HCT116 (cell line): ENCODE measurements at regions not wholly inside any gene's neighbourhood (a gene's known extent, or its start where the extent isn't known, plus 50 kb on each side); places are given as distances from the start of the nearest gene placed in this dataset.

Source experiments
- ATAC-seq: fragments of 200-7000 bp; cut with Tn5 transposase; 2 replicates; pipeline ENCODE4 v1.9.1; 2020; ENCODE audit warnings: mild to moderate bottlenecking, moderate library complexity
- BruUV-seq: library from RNA; stranded (reverse); fragments of 400-500 nt; replicated peaks from 2 replicates; lab custom pipeline; 2021; lab: Mats Ljungman, UMichigan
- CTCF ChIA-PET: fragments of 300-600 bp; sonication (Branson Sonifier 250); formaldehyde crosslinking; loops from one replicate; lab custom pipeline; 2021; ENCODE audit warnings: antibody characterized with exemption; lab: Charles Lee
- POLR2A ChIA-PET: fragments of 300-600, 350-600 bp; sonication (Branson Sonifier 250); formaldehyde crosslinking; loops from one replicate; lab custom pipeline; 2021; ENCODE audit warnings: antibody characterized with exemption; lab: Charles Lee
- RAD21 ChIA-PET, 2 experiments: fragments of 300-600 bp; sonication (Branson Sonifier 250); formaldehyde crosslinking; loops; one replicate each; lab custom pipeline; 2023; ENCODE audit warnings: low total read pairs in 2 of 2; ENCODE audit not compliant: uncharacterized antibody in 2 of 2, unreplicated experiment in 2 of 2, low non-redundant PET in 1 of 2; lab: Charles Lee
- DNase-seq: peaks from one replicate; pipeline ENCODE4 v3.0.0-alpha.2; 2010; ENCODE audit warnings: low read depth, low spot score
- H2AFZ ChIP-seq: fragments of 200-600 bp; shearing (Covaris generic), sonication (generic); 2 replicates; pipeline ENCODE4 v1.6.1; 2017; ENCODE audit warnings: low read depth, mixed run types, mixed read lengths, antibody characterized with exemption, low read length; ENCODE audit not compliant: poor library complexity, severe bottlenecking
- H3K27ac ChIP-seq: 2 replicates; pipeline ENCODE4 v1.5.1; 2012; ENCODE audit warnings: low read depth, low read length
- H3K27me3 ChIP-seq: fragments of 200-600 bp; sonication (generic); 2 replicates; pipeline ENCODE4 v1.6.1; 2016; ENCODE audit warnings: mixed run types, low read length, mixed read lengths; ENCODE audit not compliant: insufficient read depth
- H3K36me3 ChIP-seq, 2 experiments: fragments of 200-500 bp in 1 of 2; fragments of 200-600 bp in 1 of 2; sonication (Bioruptor generic) in 1 of 2; sonication (generic) in 1 of 2; 2 replicates each; pipeline versions ENCODE4 v1.5.1 to v1.6.1; 2014 to 2016; ENCODE audit warnings: low read length in 2 of 2, inconsistent platforms in 1 of 2, mixed read lengths in 1 of 2, mixed run types in 1 of 2; ENCODE audit not compliant: insufficient read depth in 2 of 2, control insufficient read depth in 1 of 2
- H3K4me1 ChIP-seq, 2 experiments: fragments of 200-600 bp in 1 of 2; sonication (generic) in 1 of 2; 2 replicates each; pipeline versions ENCODE4 v1.5.1 to v1.6.1; 2012 to 2017; ENCODE audit warnings: low read length in 2 of 2, inconsistent platforms in 1 of 2, mild to moderate bottlenecking in 1 of 2, mixed read lengths in 1 of 2, mixed run types in 1 of 2, moderate library complexity in 1 of 2; ENCODE audit not compliant: insufficient read depth in 2 of 2, control insufficient read depth in 1 of 2
- H3K4me2 ChIP-seq: fragments of 200-600 bp; sonication (generic); 2 replicates; pipeline ENCODE4 v1.6.1; 2017; ENCODE audit warnings: mixed run types, low read length, mixed read lengths
- H3K4me3 ChIP-seq, 2 experiments: fragments of 200-600 bp in 1 of 2; sonication (generic) in 1 of 2; replicated peaks in 1 of 2; 2 replicates each; pipeline ENCODE4 v1.5.1; 2011 to 2016; ENCODE audit warnings: low read length in 2 of 2, control low read depth in 1 of 2, low read depth in 1 of 2, mild to moderate bottlenecking in 1 of 2, mixed read lengths in 1 of 2, mixed run types in 1 of 2
- H3K79me2 ChIP-seq: fragments of 200-600 bp; sonication (generic); 2 replicates; pipeline ENCODE4 v1.6.1; 2017; ENCODE audit warnings: mild to moderate bottlenecking, mixed run types, low read length, moderate library complexity, mixed read lengths; ENCODE audit not compliant: insufficient read depth
- H3K9ac ChIP-seq: fragments of 200-600 bp; sonication (generic); 2 replicates; pipeline ENCODE4 v1.6.1; 2016; ENCODE audit warnings: low read length, mixed read lengths
- H3K9me2 ChIP-seq: fragments of 200-600 bp; sonication (generic), shearing (Covaris generic); 2 replicates; pipeline ENCODE4 v1.6.1; 2017; ENCODE audit warnings: mixed run types, mild to moderate bottlenecking, moderate library complexity; ENCODE audit not compliant: insufficient read depth
- H3K9me3 ChIP-seq, 2 experiments: fragments of 200-500 bp in 1 of 2; fragments of 200-600 bp in 1 of 2; sonication (Bioruptor generic) in 1 of 2; sonication (generic) in 1 of 2; 2 replicates each; pipeline ENCODE4 v1.6.1; 2014 to 2017; ENCODE audit warnings: low read length in 2 of 2, mixed read lengths in 2 of 2, inconsistent platforms in 1 of 2, low read depth in 1 of 2, mild to moderate bottlenecking in 1 of 2, mixed run types in 1 of 2, moderate library complexity in 1 of 2; ENCODE audit not compliant: control insufficient read depth in 1 of 2, insufficient read depth in 1 of 2
- H4K20me1 ChIP-seq: fragments of 200-600 bp; sonication (generic), shearing (Covaris generic); 2 replicates; pipeline ENCODE4 v1.6.1; 2017; ENCODE audit warnings: mixed run types, mild to moderate bottlenecking, moderate library complexity; ENCODE audit not compliant: insufficient read depth
- CBX3 ChIP-seq: IDR thresholded peaks from 2 replicates; pipeline ENCODE4 v1.6.1; 2012; ENCODE audit warnings: low read depth
- CEBPB ChIP-seq: IDR thresholded peaks from 2 replicates; pipeline ENCODE4 v1.6.1; 2012; ENCODE audit warnings: low read depth
- EGR1 ChIP-seq: IDR thresholded peaks from 2 replicates; pipeline ENCODE4 v1.6.1; 2012; ENCODE audit warnings: low read depth
- ELF1 ChIP-seq: IDR thresholded peaks from 2 replicates; pipeline ENCODE4 v1.6.1; 2012; ENCODE audit warnings: low read depth, borderline replicate concordance
- EZH2 ChIP-seq: fragments of 200-600 bp; sonication (generic); IDR thresholded peaks from 2 replicates; pipeline ENCODE4 v1.6.1; 2017; ENCODE audit warnings: antibody characterized with exemption, mixed run types
- EZH2phosphoT487 ChIP-seq: fragments of 200-600 bp; IDR thresholded peaks from 2 replicates; pipeline ENCODE4 v1.6.1; 2018; ENCODE audit warnings: antibody characterized with exemption, borderline replicate concordance
- FOSL1 ChIP-seq: IDR thresholded peaks from 2 replicates; pipeline ENCODE4 v1.6.1; 2012; ENCODE audit warnings: low read depth
- JUND ChIP-seq: IDR thresholded peaks from 2 replicates; pipeline ENCODE4 v1.6.1; 2012
- POLR2A ChIP-seq: IDR thresholded peaks from 2 replicates; pipeline ENCODE4 v1.7.0; 2011; ENCODE audit warnings: borderline replicate concordance; ENCODE audit not compliant: insufficient read depth, insufficient read length; ENCODE audit errors: extremely low read depth
- POLR2AphosphoS5 ChIP-seq: IDR thresholded peaks from 2 replicates; pipeline ENCODE4 v1.6.1; 2011; ENCODE audit warnings: mild to moderate bottlenecking, low read depth, low read length, moderate library complexity
- RAD21 ChIP-seq: IDR thresholded peaks from 2 replicates; pipeline ENCODE4 v1.6.1; 2012; ENCODE audit warnings: low read depth, mild to moderate bottlenecking
- SIN3A ChIP-seq: IDR thresholded peaks from 2 replicates; pipeline ENCODE4 v1.6.1; 2012; ENCODE audit warnings: low read depth
- SP1 ChIP-seq: IDR thresholded peaks from 2 replicates; pipeline ENCODE4 v1.6.1; 2012; ENCODE audit warnings: low read depth
- SRF ChIP-seq: IDR thresholded peaks from 2 replicates; pipeline ENCODE4 v1.6.1; 2012; ENCODE audit warnings: low read depth
- TCF7L2 ChIP-seq: IDR thresholded peaks from 2 replicates; pipeline ENCODE4 v1.7.0; 2011; ENCODE audit warnings: borderline replicate concordance, inconsistent platforms; ENCODE audit not compliant: insufficient read depth, insufficient read length; ENCODE audit errors: extremely low read depth
- YY1 ChIP-seq: IDR thresholded peaks from 2 replicates; pipeline ENCODE4 v1.6.1; 2011; ENCODE audit warnings: low read length, low read depth, moderate library complexity, mild to moderate bottlenecking; ENCODE audit not compliant: insufficient replicate concordance; ENCODE audit errors: extremely low read depth
- ZFX ChIP-seq: fragments of 450-650 bp; IDR thresholded peaks from 2 replicates; pipeline ENCODE4 v1.6.1; 2017
- intact Hi-C: fragments of 100-400 bp; cut with micrococcal nuclease; formaldehyde crosslinking; loops from 2 replicates; pipeline ENCODE4 v1.10.0; 2022
- TF ChIP-seq, protein P1 (sequence below): IDR thresholded peaks from 2 replicates; pipeline ENCODE4 v1.6.1; 2011; ENCODE audit warnings: mild to moderate bottlenecking, low read length, moderate library complexity; ENCODE audit not compliant: insufficient replicate concordance; ENCODE audit errors: extremely low read depth
- TF ChIP-seq, protein P2 (sequence below), 3 experiments: fragments of 200-600 bp in 1 of 3; sonication (generic) in 1 of 3; IDR thresholded peaks in 2 of 3; conservative IDR thresholded peaks in 1 of 3; 2 replicates each; pipeline ENCODE4 v1.5.1; 2012 to 2017; ENCODE audit warnings: low read depth in 2 of 3, low read length in 2 of 3, antibody characterized with exemption in 1 of 3, borderline replicate concordance in 1 of 3, control low read depth in 1 of 3, mild to moderate bottlenecking in 1 of 3, mixed read lengths in 1 of 3, mixed run types in 1 of 3, moderate library complexity in 1 of 3; ENCODE audit not compliant: insufficient read depth in 1 of 3

DNA sequence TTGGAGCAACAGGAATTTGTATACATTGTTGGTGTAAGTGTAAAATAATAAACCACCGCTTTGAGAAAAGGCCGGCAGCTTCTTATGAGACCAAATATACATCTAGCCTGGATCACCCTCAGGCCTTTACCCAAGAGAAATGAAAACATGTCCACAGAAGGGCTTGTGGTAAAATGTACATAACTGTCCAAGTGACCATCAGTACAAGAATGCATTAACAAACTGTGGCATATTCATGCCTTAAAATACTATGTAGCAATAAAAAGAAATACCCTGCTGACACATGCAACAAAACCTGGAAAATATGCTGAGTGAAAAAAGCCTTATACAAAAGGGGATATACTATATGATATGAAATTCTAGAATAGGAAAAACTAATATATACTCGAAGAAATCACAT, 311.9 kb upstream of the TRPC7 start:
- Histone ChIP-seq H3K79me2 (no peaks in the 10 kb centered on the region), H3K9me3 (no peaks in the 10 kb centered on the region)

DNA sequence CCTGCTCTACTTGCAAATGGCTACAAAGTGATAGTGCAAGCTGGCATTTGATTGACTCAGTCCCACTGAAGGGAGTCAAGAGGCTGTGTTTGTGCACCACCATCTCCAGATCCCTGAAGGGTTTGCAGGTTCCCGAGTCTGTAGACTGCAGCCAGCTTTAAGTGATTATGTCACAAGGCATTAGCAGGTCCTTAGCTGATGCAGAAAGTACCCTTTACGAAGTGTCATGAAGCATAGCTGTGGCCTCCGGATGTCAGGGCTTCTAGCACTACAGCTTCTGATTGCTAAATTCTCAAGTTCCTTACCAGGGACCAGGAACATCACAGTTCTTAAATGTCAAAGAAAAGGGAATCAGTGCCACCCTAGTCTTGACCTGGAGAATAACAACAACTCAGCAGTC, 311.3 kb upstream of the TRPC7 start:
- ChIA-PET RAD21 (no interaction called here), POLR2A (no interaction called here), CTCF (no interaction called here)
- DNase-seq = no peak
- H3K9me3 ChIP-seq = no peaks in the 10 kb centered on the region
- H3K4me1 ChIP-seq = no peaks in the 10 kb centered on the region
- H3K79me2 ChIP-seq = no peaks in the 10 kb centered on the region
- no peak for ATAC-seq
- no peaks in the 10 kb centered on the region for H3K36me3 ChIP-seq
- no peak for TF ChIP-seq SRF
- no peak for TF ChIP-seq ZFX
- no peak for TF ChIP-seq EGR1
- TF ChIP-seq TCF7L2 = no peak
- TF ChIP-seq, protein P1, sequence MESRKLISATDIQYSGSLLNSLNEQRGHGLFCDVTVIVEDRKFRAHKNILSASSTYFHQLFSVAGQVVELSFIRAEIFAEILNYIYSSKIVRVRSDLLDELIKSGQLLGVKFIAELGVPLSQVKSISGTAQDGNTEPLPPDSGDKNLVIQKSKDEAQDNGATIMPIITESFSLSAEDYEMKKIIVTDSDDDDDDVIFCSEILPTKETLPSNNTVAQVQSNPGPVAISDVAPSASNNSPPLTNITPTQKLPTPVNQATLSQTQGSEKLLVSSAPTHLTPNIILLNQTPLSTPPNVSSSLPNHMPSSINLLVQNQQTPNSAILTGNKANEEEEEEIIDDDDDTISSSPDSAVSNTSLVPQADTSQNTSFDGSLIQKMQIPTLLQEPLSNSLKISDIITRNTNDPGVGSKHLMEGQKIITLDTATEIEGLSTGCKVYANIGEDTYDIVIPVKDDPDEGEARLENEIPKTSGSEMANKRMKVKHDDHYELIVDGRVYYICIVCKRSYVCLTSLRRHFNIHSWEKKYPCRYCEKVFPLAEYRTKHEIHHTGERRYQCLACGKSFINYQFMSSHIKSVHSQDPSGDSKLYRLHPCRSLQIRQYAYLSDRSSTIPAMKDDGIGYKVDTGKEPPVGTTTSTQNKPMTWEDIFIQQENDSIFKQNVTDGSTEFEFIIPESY = no peak
- no peak for TF ChIP-seq CEBPB
- no peak for TF ChIP-seq ELF1
- no peak for TF ChIP-seq YY1
- TF ChIP-seq SP1 = no peak
- no peak for TF ChIP-seq JUND
- TF ChIP-seq, protein P2, sequence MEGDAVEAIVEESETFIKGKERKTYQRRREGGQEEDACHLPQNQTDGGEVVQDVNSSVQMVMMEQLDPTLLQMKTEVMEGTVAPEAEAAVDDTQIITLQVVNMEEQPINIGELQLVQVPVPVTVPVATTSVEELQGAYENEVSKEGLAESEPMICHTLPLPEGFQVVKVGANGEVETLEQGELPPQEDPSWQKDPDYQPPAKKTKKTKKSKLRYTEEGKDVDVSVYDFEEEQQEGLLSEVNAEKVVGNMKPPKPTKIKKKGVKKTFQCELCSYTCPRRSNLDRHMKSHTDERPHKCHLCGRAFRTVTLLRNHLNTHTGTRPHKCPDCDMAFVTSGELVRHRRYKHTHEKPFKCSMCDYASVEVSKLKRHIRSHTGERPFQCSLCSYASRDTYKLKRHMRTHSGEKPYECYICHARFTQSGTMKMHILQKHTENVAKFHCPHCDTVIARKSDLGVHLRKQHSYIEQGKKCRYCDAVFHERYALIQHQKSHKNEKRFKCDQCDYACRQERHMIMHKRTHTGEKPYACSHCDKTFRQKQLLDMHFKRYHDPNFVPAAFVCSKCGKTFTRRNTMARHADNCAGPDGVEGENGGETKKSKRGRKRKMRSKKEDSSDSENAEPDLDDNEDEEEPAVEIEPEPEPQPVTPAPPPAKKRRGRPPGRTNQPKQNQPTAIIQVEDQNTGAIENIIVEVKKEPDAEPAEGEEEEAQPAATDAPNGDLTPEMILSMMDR (IDR thresholded peaks at IDR 0.05 in 2 of 3, conservative IDR thresholded peaks at IDR 0.05 in 1 of 3; ENCODE audit: borderline replicate concordance in 1 of 3, insufficient read depth in 1 of 3, low read depth in 2 of 3, low read length in 2 of 3) = no peak
- TF ChIP-seq POLR2AphosphoS5 = no peak
- no peak for TF ChIP-seq CBX3
- TF ChIP-seq POLR2A = no peak
- TF ChIP-seq RAD21 = no peak
- no peak for TF ChIP-seq EZH2
- no peak for TF ChIP-seq SIN3A
- TF ChIP-seq FOSL1 = no peak
- no peaks in the 10 kb centered on the region for H4K20me1 ChIP-seq
- H3K4me2 ChIP-seq = no peak overlapping the region
- no TSS peak for BruUV-seq
- no peak overlapping the region for H3K4me3 ChIP-seq
- no peak overlapping the region for H3K9ac ChIP-seq
- intact Hi-C loops = no loop called here
- no peak overlapping the region for H3K27ac ChIP-seq
- no peaks in the 10 kb centered on the region for H3K9me2 ChIP-seq
- H2AFZ ChIP-seq = no peak overlapping the region
- H3K27me3 ChIP-seq = no peaks in the 10 kb centered on the region

More for the DNA sequence above, 311.9 kb upstream of the TRPC7 start:
- no peak overlapping the region for H3K4me3 ChIP-seq
- no peak overlapping the region for H3K27ac ChIP-seq
- H2AFZ ChIP-seq = no peak overlapping the region
- POLR2A ChIA-PET = no interaction called here
- TF ChIP-seq EZH2phosphoT487 = no peak
- DNase-seq (no peak), ATAC-seq (no peak)
- RAD21 ChIA-PET = no interaction called here
- H3K4me2 ChIP-seq = no peak overlapping the region
- no peaks in the 10 kb centered on the region for H3K36me3 ChIP-seq
- no peaks in the 10 kb centered on the region for H4K20me1 ChIP-seq
- H3K9me2 ChIP-seq = no peaks in the 10 kb centered on the region
- H3K9ac ChIP-seq = no peak overlapping the region
- intact Hi-C loops = no loop called here
- no TSS peak for BruUV-seq
- CTCF ChIA-PET = no interaction called here
- H3K4me1 ChIP-seq = no peaks in the 10 kb centered on the region
- no peaks in the 10 kb centered on the region for H3K27me3 ChIP-seq
